Neural progenitor cell (in vitro differentiated cells): ENCODE measurements at regions not wholly inside any gene's neighbourhood (a gene's known extent, or its start where the extent isn't known, plus 50 kb on each side); places are given as distances from the start of the nearest gene placed in this dataset.

ENCODE experiments used
- CTCF ChIP-seq: fragments of 200-600 bp; sonication (generic); IDR thresholded peaks from 2 replicates; pipeline ENCODE4 v1.5.1; 2017; ENCODE audit warnings: antibody characterized with exemption, mild to moderate bottlenecking
- EZH2phosphoT487 ChIP-seq: fragments of 200-600 bp; sonication (generic); IDR thresholded peaks from 2 replicates; pipeline ENCODE4 v1.6.1; 2017; ENCODE audit warnings: antibody characterized with exemption

DNA sequence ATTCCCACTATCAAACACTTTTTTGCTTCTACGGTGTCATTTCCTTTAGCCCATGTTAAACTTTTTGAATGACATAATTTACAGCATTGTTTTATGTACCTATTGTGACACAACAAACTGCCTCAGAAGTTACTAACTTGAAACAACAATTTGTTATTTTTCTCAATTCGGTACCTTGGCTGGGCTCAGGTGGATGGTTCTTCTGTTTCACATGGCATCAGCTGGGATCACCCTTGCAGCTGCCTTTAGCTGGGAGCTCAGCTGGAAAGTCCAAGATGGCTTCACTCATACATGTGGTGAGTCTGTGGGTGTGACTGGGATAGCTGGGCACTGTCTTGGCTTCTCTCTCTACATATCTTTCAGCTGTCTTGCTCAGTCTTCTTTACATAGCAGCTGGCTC, 156.0 kb downstream of the GXYLT1 start:
- TF ChIP-seq CTCF = no peak
- no peak for TF ChIP-seq EZH2phosphoT487
